CD4-positive, CD25-positive, alpha-beta regulatory T cell (primary cell): ENCODE measurements at regions not wholly inside any gene's neighbourhood (a gene's known extent, or its start where the extent isn't known, plus 50 kb on each side); places are given as distances from the start of the nearest gene placed in this dataset.

Source experiments
- ATAC-seq, 2 donors: fragments of 150-1000 bp; cut with Tn5 transposase; one replicate each; pipeline ENCODE4 v1.10.0; 2021; ENCODE audit warnings: low read depth in 2 of 2, moderate number of reproducible peaks in 2 of 2, moderate library complexity in 1 of 2
- DNase-seq, 3 donors: peaks; one replicate each; pipeline versions ENCODE4 v3.0.0 to v3.0.0-alpha.2; 2012 to 2022; ENCODE audit warnings: mixed read lengths in 1 of 3
- H3K27ac ChIP-seq: one replicate; pipeline ENCODE4 v1.7.0; 2013; ENCODE audit warnings: mild to moderate bottlenecking, low read length; ENCODE audit not compliant: insufficient read depth, poor library complexity, severe bottlenecking
- H3K27me3 ChIP-seq: one replicate; pipeline ENCODE4 v1.7.0; 2013; ENCODE audit warnings: low read length; ENCODE audit not compliant: control insufficient read depth, insufficient read depth
- H3K36me3 ChIP-seq: one replicate; pipeline ENCODE4 v1.7.0; 2013; ENCODE audit warnings: mild to moderate bottlenecking, low read length, moderate library complexity; ENCODE audit not compliant: control insufficient read depth, insufficient read depth
- H3K4me1 ChIP-seq: 2 replicates; pipeline ENCODE4 v1.7.0; 2013; ENCODE audit warnings: mild to moderate bottlenecking, low read length; ENCODE audit not compliant: insufficient read depth, control insufficient read depth, poor library complexity, severe bottlenecking
- H3K4me3 ChIP-seq: one replicate; pipeline ENCODE4 v1.7.0; 2013; ENCODE audit warnings: low read depth, mild to moderate bottlenecking, low read length, moderate library complexity
- H3K9me3 ChIP-seq, 2 experiments: 1 replicate in 1 of 2; 2 replicates in 1 of 2; pipeline ENCODE4 v1.7.0; 2013; ENCODE audit warnings: low read length in 2 of 2, mild to moderate bottlenecking in 1 of 2, moderate library complexity in 1 of 2; ENCODE audit not compliant: control insufficient read depth in 2 of 2
- H3K27ac Mint-ChIP-seq, 3 donors: one replicate each; pipeline ENCODE4 v1.8.0; 2020 to 2022; ENCODE audit warnings: mild to moderate bottlenecking in 3 of 3, mixed read lengths in 3 of 3, moderate library complexity in 2 of 3
- H3K27me3 Mint-ChIP-seq: one replicate; pipeline ENCODE4 v1.8.0; 2022; ENCODE audit warnings: mild to moderate bottlenecking, mixed read lengths
- H3K36me3 Mint-ChIP-seq: one replicate; pipeline ENCODE4 v1.8.0; 2020; ENCODE audit warnings: mixed read lengths
- H3K4me1 Mint-ChIP-seq, 4 donors: one replicate each; pipeline ENCODE4 v1.8.0; 2020 to 2022; ENCODE audit warnings: mixed read lengths in 4 of 4, mild to moderate bottlenecking in 1 of 4
- H3K4me3 Mint-ChIP-seq, 4 donors: one replicate each; pipeline ENCODE4 v1.8.0; 2020 to 2022; ENCODE audit warnings: mild to moderate bottlenecking in 4 of 4, mixed read lengths in 4 of 4, moderate library complexity in 3 of 4
- H3K9me3 Mint-ChIP-seq, 7 donors: one replicate each; pipeline ENCODE4 v1.8.0; 2020 to 2022; ENCODE audit warnings: mixed read lengths in 7 of 7, mild to moderate bottlenecking in 3 of 7, moderate library complexity in 2 of 7

- H3K27me3 ChIP-seq = no peaks in the 10 kb centered on the region
- Mint-ChIP-seq H3K4me1 (no peaks in the 10 kb centered on the region), H3K36me3 (no peaks in the 10 kb centered on the region), H3K27me3 (no peaks in the 10 kb centered on the region), H3K4me3 (no peak overlapping the region), H3K27ac (no peak overlapping the region), H3K9me3 (peaks cover 0 to 7% (median 4%) of the 10 kb centered on the region in 7 donors)
- DNase-seq (no peak), ATAC-seq (no peak)
- no peaks in the 10 kb centered on the region for H3K9me3 ChIP-seq
- H3K27ac ChIP-seq = no peak overlapping the region
- H3K4me3 ChIP-seq = no peak overlapping the region
- H3K4me1 ChIP-seq = no peaks in the 10 kb centered on the region
- no peaks in the 10 kb centered on the region for H3K36me3 ChIP-seq
Measured at GRCh38 chr2:107419191-107419590, 407.5 kb upstream of the RGPD4 start.

- ATAC-seq = no peak
- no peaks in the 10 kb centered on the region for H3K27me3 Mint-ChIP-seq
Measured at GRCh38 chr2:107428781-107429180, 397.9 kb upstream of the RGPD4 start.

GRCh38 chr2:107430006-107430405 is 396.7 kb upstream of the RGPD4 start:
- no peaks in the 10 kb centered on the region for H3K27me3 Mint-ChIP-seq
- Histone ChIP-seq H3K27me3 (peaks cover 2% of the 10 kb centered on the region), H3K36me3 (no peaks in the 10 kb centered on the region), H3K4me1 (no peaks in the 10 kb centered on the region), H3K9me3 (peaks cover 0 to 2% of the 10 kb centered on the region in 2 experiments), H3K4me3 (no peak overlapping the region), H3K27ac (no peak overlapping the region)
- no peak for DNase-seq
- no peak overlapping the region for H3K4me3 Mint-ChIP-seq
- peaks cover 0 to 11% (median 0%) of the 10 kb centered on the region in 7 donors for H3K9me3 Mint-ChIP-seq
- no peaks in the 10 kb centered on the region for H3K36me3 Mint-ChIP-seq
- H3K4me1 Mint-ChIP-seq = no peaks in the 10 kb centered on the region
- ATAC-seq = no peak
- no peak overlapping the region for H3K27ac Mint-ChIP-seq

More at GRCh38 chr2:107428781-107429180, 397.9 kb upstream of the RGPD4 start:
- no peaks in the 10 kb centered on the region for H3K4me1 Mint-ChIP-seq
- DNase-seq = no peak
- no peaks in the 10 kb centered on the region for H3K36me3 Mint-ChIP-seq
- peaks cover 0 to 2% of the 10 kb centered on the region in 2 experiments for H3K9me3 ChIP-seq
- no peak overlapping the region for H3K27ac ChIP-seq
- peaks cover 2% of the 10 kb centered on the region for H3K27me3 ChIP-seq
- H3K4me1 ChIP-seq = no peaks in the 10 kb centered on the region
- no peak overlapping the region for H3K4me3 ChIP-seq
- H3K4me3 Mint-ChIP-seq = no peak overlapping the region
- no peaks in the 10 kb centered on the region for H3K36me3 ChIP-seq
- peaks cover 0 to 11% (median 0%) of the 10 kb centered on the region in 7 donors for H3K9me3 Mint-ChIP-seq
- no peak overlapping the region for H3K27ac Mint-ChIP-seq

GRCh38 chr2:107430596-107431266 is 396.0 kb upstream of the RGPD4 start:
- Histone ChIP-seq H3K27me3 (peaks cover 2% of the 10 kb centered on the region), H3K9me3 (peaks cover 0 to 2% of the 10 kb centered on the region in 2 experiments), H3K4me1 (no peaks in the 10 kb centered on the region), H3K4me3 (no peak overlapping the region), H3K27ac (no peak overlapping the region), H3K36me3 (no peaks in the 10 kb centered on the region)
- DNase-seq = no peak
- Mint-ChIP-seq H3K4me1 (no peaks in the 10 kb centered on the region), H3K36me3 (no peaks in the 10 kb centered on the region), H3K27ac (no peak overlapping the region), H3K9me3 (peaks cover 0 to 7% (median under 1%) of the 10 kb centered on the region in 7 donors), H3K27me3 (no peaks in the 10 kb centered on the region), H3K4me3 (no peak overlapping the region)
- ATAC-seq = no peak

- Histone ChIP-seq H3K4me1 (no peaks in the 10 kb centered on the region), H3K36me3 (no peaks in the 10 kb centered on the region), H3K9me3 (no peaks in the 10 kb centered on the region), H3K27me3 (no peaks in the 10 kb centered on the region), H3K27ac (no peak overlapping the region), H3K4me3 (no peak overlapping the region)
- Mint-ChIP-seq H3K36me3 (no peaks in the 10 kb centered on the region), H3K27ac (no peak overlapping the region), H3K27me3 (no peaks in the 10 kb centered on the region), H3K4me3 (no peak overlapping the region), H3K9me3 (peaks cover 0 to 8% (median under 1%) of the 10 kb centered on the region in 7 donors), H3K4me1 (no peaks in the 10 kb centered on the region)
- no peak for ATAC-seq
- no peak for DNase-seq
Measured at GRCh38 chr2:107436281-107436680, 390.4 kb upstream of the RGPD4 start.

- no peak overlapping the region for H3K27ac ChIP-seq
- H3K27me3 Mint-ChIP-seq = no peaks in the 10 kb centered on the region
Measured at GRCh38 chr2:107437265-107437664, 389.4 kb upstream of the RGPD4 start.

GRCh38 chr2:107437807-107438206 is 388.9 kb upstream of the RGPD4 start:
- Histone ChIP-seq H3K4me1 (no peaks in the 10 kb centered on the region), H3K27me3 (no peaks in the 10 kb centered on the region), H3K36me3 (no peaks in the 10 kb centered on the region), H3K9me3 (no peaks in the 10 kb centered on the region), H3K27ac (no peak overlapping the region), H3K4me3 (no peak overlapping the region)
- DNase-seq (no peak), ATAC-seq (no peak)
- Mint-ChIP-seq H3K36me3 (no peaks in the 10 kb centered on the region), H3K4me1 (no peaks in the 10 kb centered on the region), H3K9me3 (peaks cover 0 to 8% (median 0%) of the 10 kb centered on the region in 7 donors), H3K27me3 (no peaks in the 10 kb centered on the region), H3K27ac (no peak overlapping the region), H3K4me3 (no peak overlapping the region)

More at GRCh38 chr2:107437265-107437664, 389.4 kb upstream of the RGPD4 start:
- no peaks in the 10 kb centered on the region for H3K4me1 ChIP-seq
- H3K36me3 Mint-ChIP-seq = no peaks in the 10 kb centered on the region
- H3K9me3 Mint-ChIP-seq = peaks cover 0 to 8% (median 0%) of the 10 kb centered on the region in 7 donors
- no peak overlapping the region for H3K4me3 ChIP-seq
- H3K4me1 Mint-ChIP-seq = no peaks in the 10 kb centered on the region
- no peak overlapping the region for H3K27ac Mint-ChIP-seq
- ATAC-seq (no peak), DNase-seq (no peak)
- no peaks in the 10 kb centered on the region for H3K36me3 ChIP-seq
- H3K27me3 ChIP-seq = no peaks in the 10 kb centered on the region
- no peak overlapping the region for H3K4me3 Mint-ChIP-seq
- no peaks in the 10 kb centered on the region for H3K9me3 ChIP-seq

GRCh38 chr2:107448160-107448559 is 378.5 kb upstream of the RGPD4 start:
- Histone ChIP-seq H3K9me3 (no peaks in the 10 kb centered on the region), H3K4me1 (no peaks in the 10 kb centered on the region), H3K36me3 (no peaks in the 10 kb centered on the region), H3K4me3 (no peak overlapping the region), H3K27ac (no peak overlapping the region), H3K27me3 (no peaks in the 10 kb centered on the region)
- no peaks in the 10 kb centered on the region for H3K4me1 Mint-ChIP-seq
- no peak for DNase-seq
- H3K27me3 Mint-ChIP-seq = no peaks in the 10 kb centered on the region
- no peaks in the 10 kb centered on the region for H3K36me3 Mint-ChIP-seq
- ATAC-seq = no peak
- no peak overlapping the region for H3K4me3 Mint-ChIP-seq
- no peak overlapping the region for H3K27ac Mint-ChIP-seq
- peaks cover 0 to 3% (median 0%) of the 10 kb centered on the region in 7 donors for H3K9me3 Mint-ChIP-seq
